Esophagus squamous epithelium (tissue), 4 donors: ENCODE measurements at regions not wholly inside any gene's neighbourhood (a gene's known extent, or its start where the extent isn't known, plus 50 kb on each side); places are given as distances from the start of the nearest gene placed in this dataset.

Experiments
- CTCF ChIP-seq, 6 experiments: fragments of 450-650 bp in 4 of 6; fragments of 200-600 bp in 2 of 6; sonication (generic) in 2 of 6; IDR thresholded peaks; one replicate each; pipeline ENCODE4 v1.5.1; 2016 to 2019; ENCODE audit warnings: antibody characterized with exemption in 6 of 6, mild to moderate bottlenecking in 4 of 6, moderate library complexity in 4 of 6
- POLR2A ChIP-seq, 4 donors: fragments of 450-650 bp; IDR thresholded peaks; one replicate each; pipeline ENCODE4 v1.6.1; 2017; ENCODE audit warnings: antibody characterized with exemption in 4 of 4, mild to moderate bottlenecking in 4 of 4, moderate library complexity in 3 of 4

GRCh38 chr2:47271054-47272000, 95.0 kb upstream of the CALM2 start:
- TF ChIP-seq CTCF (IDR thresholded peaks at IDR 0.05) (no peak), POLR2A (IDR thresholded peaks at IDR 0.05) (no peak)
